ENCODE measurements at regions not wholly inside any gene's neighbourhood (a gene's known extent, or its start where the extent isn't known, plus 50 kb on each side); places are given as distances from the start of the nearest gene placed in this dataset.

GRCh38 chr18:44156126-44156525 is 524.6 kb upstream of the SETBP1 start:
- TF ChIP-seq EZH2 (IDR thresholded peaks at IDR 0.05; ENCODE audit: insufficient read depth, poor library complexity, severe bottlenecking) (no peak), EZH2phosphoT487 (IDR thresholded peaks at IDR 0.05; ENCODE audit: insufficient read depth, low read depth) (no peak)
